Fibroblast of peridontal ligament (primary cell): ENCODE measurements at regions not wholly inside any gene's neighbourhood (a gene's known extent, or its start where the extent isn't known, plus 50 kb on each side); places are given as distances from the start of the nearest gene placed in this dataset.

Experiments
- DNase-seq: peaks from one replicate; pipeline ENCODE4 v3.0.0-alpha.2; 2010; ENCODE audit errors: extremely low read depth

GRCh38 chr5:166936351-166936750 lies 1355.1 kb upstream of the WWC1 start:
- no peak for DNase-seq

GRCh38 chr5:166938071-166938470 lies 1353.4 kb upstream of the WWC1 start:
- DNase-seq = no peak

GRCh38 chr5:166942948-166943347 lies 1348.5 kb upstream of the WWC1 start:
- no peak for DNase-seq

DNA sequence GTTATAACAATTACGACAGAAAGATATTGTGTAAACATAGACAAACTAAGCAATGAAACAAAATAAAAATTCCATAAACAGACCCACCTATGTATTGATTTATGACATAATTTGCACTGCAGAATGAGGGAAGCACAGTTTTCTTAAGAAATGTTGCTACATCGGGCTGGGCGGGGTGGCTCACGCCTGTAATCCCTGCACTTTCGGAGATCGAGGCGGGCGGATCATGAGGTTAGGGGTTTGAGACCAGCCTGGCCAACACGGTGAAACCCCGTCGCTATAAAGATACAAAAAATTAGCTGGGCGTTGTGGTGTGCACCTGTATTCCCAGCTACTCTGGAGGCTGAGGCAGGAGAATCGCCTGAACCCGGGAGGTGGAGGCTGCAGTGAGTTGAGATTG lies 1344.4 kb upstream of the WWC1 start:
- DNase-seq = no peak

DNA sequence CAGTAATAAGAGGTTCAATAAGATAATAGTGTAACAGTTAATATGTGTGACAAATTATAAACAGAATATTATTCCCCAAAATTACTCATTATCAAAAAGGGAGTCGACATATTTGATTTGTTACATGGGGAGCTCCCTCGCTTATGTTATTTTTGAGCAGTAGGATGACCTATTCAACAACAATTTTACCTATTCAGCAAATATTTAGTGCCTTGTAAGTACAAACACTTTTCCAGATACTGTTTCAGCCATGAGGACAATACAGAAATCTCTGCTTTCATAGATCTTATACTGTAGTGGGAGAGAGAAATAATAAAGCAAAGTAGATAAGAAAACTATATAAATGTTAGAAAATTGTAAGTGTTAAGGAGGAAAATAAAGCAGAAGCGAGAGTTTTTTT lies 1342.8 kb upstream of the WWC1 start:
- DNase-seq = no peak

GRCh38 chr5:166952048-166952447 lies 1339.4 kb upstream of the WWC1 start:
- DNase-seq = no peak

DNA sequence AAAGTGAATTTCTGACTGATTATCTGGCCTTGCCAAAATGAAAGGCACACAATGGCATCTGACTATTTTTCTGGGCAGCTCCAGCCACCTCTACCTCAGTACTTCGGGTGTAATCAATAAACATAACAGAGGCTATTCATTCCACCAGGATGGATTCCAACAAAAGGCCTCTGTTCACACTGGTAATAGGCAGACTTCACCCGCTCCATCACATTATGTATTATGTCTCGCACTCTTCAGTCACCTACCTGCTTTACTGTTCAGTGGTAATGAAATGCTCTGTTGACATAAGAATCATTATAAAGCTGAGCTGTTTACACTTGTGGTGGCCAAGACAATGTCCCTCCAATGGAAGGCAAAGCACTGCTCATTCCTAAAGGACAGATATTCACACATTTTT lies 1333.7 kb upstream of the WWC1 start:
- no peak for DNase-seq

DNA sequence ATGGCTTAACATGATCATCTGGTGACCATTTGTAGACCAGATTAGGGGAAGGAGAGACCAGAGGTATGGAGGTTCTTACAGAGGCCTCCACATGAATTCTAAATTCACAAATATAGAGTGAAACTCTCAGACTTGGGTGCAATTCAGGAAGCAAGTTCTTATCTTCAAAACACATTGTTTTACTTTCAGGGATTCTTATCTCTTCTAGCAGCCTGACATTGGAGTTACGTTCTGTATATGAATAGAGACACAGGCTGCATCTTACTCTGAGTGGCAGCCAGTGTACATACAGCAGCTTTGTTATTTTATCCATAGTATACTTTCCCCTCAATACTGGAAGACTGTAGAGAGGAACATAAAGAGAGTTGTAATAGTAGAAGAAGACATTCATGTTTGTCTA lies 1331.7 kb upstream of the WWC1 start:
- DNase-seq = no peak

DNA sequence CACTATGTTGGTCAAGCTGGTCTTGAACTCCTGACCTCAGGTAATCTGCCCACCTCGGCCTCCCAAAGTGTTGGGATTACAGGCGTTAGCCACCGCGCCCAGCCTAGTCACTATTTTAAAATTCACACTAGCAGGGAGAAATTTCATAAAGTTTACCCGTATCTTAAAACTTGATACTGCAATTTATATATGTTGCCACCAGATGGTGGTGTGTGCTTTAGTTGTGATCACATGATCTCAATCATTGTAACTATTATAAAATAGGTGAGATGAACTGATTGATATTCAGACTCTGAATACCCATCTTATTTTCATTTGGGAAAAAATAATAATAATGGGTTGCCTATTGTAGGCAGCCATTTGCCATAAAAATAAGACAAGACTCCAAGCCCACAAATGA lies 1330.4 kb upstream of the WWC1 start:
- no peak for DNase-seq

- DNase-seq = no peak
Observed at GRCh38 chr5:166961913-166962312, 1329.5 kb upstream of the WWC1 start.

- DNase-seq = no peak
Observed at GRCh38 chr5:166962461-166962860, 1329.0 kb upstream of the WWC1 start.

DNA sequence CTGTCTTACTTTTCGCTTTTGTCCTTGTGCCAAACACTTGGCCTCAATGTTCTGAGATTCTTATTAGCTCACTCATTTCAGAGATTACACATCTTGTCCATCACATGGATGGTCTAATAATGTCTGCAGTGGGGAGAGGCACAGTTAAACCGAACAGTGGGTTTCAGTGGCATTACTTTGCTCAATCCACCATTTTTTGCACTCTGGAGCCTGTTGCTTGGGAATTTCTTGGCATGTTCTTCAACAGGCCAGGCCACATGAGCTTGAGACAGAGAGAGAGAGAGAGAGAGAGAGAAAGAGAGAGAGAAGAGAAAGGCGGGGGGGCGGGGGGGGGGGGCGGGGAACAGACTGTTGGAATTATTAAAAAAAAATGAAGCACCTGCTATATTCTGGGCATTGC lies 1327.8 kb upstream of the WWC1 start:
- no peak for DNase-seq

DNA sequence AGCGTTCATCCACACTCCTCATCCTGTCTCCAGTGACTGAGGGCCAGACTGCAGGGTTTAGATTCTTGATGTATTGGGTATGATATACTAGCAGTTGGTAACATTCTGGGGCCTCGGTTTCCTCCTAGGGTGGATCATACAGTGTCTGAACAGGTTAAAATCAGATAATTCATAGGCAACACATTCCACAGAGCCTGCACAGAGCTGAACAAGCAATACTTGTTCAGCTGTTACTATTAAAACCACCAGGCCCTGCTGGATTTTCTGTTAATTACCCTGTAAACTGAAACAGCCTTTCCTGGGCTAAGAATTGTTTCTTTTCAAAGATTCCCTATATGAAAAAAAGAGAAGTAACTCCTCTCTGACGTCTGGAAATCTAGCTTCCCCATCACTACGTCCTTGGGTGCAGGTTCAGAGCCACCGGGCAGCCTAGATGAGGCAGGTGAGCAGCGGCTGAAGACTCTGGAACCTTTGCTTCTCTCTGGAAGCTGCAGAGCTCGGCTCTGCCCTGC lies 1313.5 kb upstream of the WWC1 start:
- DNase-seq = no peak

GRCh38 chr5:166979307-166979895 lies 1312.0 kb upstream of the WWC1 start:
- no peak for DNase-seq

GRCh38 chr5:166980666-166981065 lies 1310.8 kb upstream of the WWC1 start:
- DNase-seq = no peak

DNA sequence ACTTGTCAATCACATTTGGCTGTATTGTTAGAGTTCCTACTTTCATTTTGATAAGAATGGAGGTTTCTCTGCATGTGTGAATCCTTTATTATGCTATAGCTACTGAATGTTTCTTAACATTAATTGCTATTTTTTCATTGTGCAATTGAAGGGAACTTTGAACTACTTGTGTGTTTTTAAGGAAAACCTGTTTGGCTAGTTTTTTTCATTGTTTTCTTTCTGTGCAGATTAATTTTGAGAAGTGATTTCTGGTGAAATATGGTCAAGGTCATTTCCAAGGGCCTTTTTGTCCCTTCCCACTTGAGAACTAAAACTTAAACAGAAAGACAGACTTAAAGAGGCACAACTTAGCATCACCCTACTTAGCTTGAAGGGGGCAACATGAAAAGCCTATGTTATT lies 1309.2 kb upstream of the WWC1 start:
- DNase-seq = no peak

GRCh38 chr5:166991601-166992000 lies 1299.8 kb upstream of the WWC1 start:
- DNase-seq = no peak

- DNase-seq = no peak
Observed at GRCh38 chr5:166992108-166992507, 1299.3 kb upstream of the WWC1 start.

- no peak for DNase-seq
Observed at GRCh38 chr5:166992874-166993722, 1298.3 kb upstream of the WWC1 start.

DNA sequence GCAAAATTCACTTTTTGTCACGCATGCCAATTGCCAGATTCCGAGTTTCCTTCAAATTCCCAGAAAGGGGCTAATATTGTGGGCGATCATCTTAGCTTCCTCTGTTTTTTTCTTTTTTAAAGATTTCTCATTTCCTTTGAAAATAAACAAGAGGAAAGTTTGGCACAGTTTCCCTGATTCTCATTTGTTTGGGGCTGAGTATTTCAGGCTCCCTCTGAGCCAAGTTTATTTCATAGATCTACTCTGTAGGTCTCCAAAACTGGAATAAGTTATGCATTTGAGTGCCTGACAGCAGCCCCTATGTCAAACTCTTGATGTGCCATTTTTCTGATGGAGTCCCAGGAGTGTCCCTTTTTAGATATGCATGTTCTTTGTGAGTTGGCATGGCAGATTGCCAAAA lies 1297.2 kb upstream of the WWC1 start:
- DNase-seq = no peak

- no peak for DNase-seq
Observed at GRCh38 chr5:167001246-167001645, 1290.2 kb upstream of the WWC1 start.

DNA sequence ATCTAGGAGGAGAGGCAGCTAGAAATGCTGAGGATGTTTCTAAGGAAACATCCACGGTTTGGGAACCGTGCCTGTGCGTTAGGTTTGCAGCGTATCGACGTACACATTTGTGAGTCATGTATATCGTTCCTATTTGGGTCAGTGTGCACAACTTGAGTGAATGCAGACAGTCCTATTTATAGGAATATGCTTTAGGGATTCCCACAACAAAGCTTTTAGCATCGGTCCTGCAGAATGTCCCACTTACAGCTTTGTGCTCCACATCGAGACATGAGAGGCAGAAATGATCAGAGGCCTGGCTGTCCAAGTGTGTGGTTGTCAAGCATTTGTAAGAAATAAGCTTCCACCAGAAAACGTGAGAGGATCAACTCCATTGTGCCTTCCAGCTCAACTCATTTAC lies 1282.7 kb upstream of the WWC1 start:
- DNase-seq = no peak

GRCh38 chr5:167011196-167011595 lies 1280.2 kb upstream of the WWC1 start:
- no peak for DNase-seq
